ENCODE measurements at regions not wholly inside any gene's neighbourhood (a gene's known extent, or its start where the extent isn't known, plus 50 kb on each side); places are given as distances from the start of the nearest gene placed in this dataset.

DNA sequence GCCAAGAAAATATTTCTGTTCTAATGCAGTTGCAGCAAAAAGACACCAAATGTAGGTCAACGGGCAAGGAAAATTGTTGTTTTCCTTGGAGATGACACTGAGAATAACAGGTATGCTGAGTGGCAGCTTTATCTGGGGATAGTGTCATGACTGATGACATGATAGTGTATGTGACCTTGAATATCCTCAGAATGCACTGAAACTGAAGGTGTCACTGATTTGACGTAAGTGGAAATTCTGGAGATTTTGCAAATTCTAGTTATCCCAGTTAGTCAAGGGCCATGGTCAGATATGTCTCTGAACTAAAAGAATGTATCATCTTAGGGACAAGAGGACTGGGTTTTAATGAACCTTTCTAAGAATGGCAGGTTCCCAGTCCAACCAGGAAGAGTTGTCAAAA, 138.0 kb upstream of the C9orf72 start:
- TF ChIP-seq, protein P1, sequence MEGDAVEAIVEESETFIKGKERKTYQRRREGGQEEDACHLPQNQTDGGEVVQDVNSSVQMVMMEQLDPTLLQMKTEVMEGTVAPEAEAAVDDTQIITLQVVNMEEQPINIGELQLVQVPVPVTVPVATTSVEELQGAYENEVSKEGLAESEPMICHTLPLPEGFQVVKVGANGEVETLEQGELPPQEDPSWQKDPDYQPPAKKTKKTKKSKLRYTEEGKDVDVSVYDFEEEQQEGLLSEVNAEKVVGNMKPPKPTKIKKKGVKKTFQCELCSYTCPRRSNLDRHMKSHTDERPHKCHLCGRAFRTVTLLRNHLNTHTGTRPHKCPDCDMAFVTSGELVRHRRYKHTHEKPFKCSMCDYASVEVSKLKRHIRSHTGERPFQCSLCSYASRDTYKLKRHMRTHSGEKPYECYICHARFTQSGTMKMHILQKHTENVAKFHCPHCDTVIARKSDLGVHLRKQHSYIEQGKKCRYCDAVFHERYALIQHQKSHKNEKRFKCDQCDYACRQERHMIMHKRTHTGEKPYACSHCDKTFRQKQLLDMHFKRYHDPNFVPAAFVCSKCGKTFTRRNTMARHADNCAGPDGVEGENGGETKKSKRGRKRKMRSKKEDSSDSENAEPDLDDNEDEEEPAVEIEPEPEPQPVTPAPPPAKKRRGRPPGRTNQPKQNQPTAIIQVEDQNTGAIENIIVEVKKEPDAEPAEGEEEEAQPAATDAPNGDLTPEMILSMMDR (IDR thresholded peaks at IDR 0.05), result no peak
- no peak for TF ChIP-seq POLR2A (IDR thresholded peaks at IDR 0.05; ENCODE audit: low read depth)

Data from esophagus muscularis mucosa (tissue), 3 donors.